MCF 10A (cell line): ENCODE measurements at regions not wholly inside any gene's neighbourhood (a gene's known extent, or its start where the extent isn't known, plus 50 kb on each side); places are given as distances from the start of the nearest gene placed in this dataset.

Experiments
- BruUV-seq: library from RNA; stranded (reverse); fragments of 400-500 nt; replicated peaks from 2 replicates; lab custom pipeline; 2021; lab: Mats Ljungman, UMichigan
- CTCF ChIA-PET: fragments of 300-600 bp; sonication (Branson Sonifier 250); formaldehyde crosslinking; extraction: SDS; loops from one replicate; lab custom pipeline; 2021; ENCODE audit warnings: antibody characterized with exemption, inconsistent platforms; lab: Yijun Ruan, JAX
- POLR2A ChIA-PET: fragments of 300-600, 350-650 bp; sonication (Branson Sonifier 250); formaldehyde crosslinking; extraction: SDS; loops from one replicate; lab custom pipeline; 2020; ENCODE audit warnings: antibody characterized with exemption, inconsistent platforms; lab: Yijun Ruan, JAX
- DNase-seq: peaks from one replicate; pipeline ENCODE4 v3.0.0-alpha.2; 2018; ENCODE audit not compliant: unreplicated experiment
- H3K27ac Mint-ChIP-seq: one replicate; pipeline ENCODE4 v1.8.0; 2022; ENCODE audit warnings: mild to moderate bottlenecking, low read depth, mixed read lengths; ENCODE audit not compliant: unreplicated experiment
- H3K27me3 Mint-ChIP-seq: one replicate; pipeline ENCODE4 v1.8.0; 2022; ENCODE audit warnings: mixed read lengths; ENCODE audit not compliant: insufficient read depth, unreplicated experiment
- H3K36me3 Mint-ChIP-seq: one replicate; pipeline ENCODE4 v1.8.0; 2022; ENCODE audit warnings: mild to moderate bottlenecking, moderate library complexity, mixed read lengths; ENCODE audit not compliant: insufficient read depth, unreplicated experiment
- H3K4me1 Mint-ChIP-seq: one replicate; pipeline ENCODE4 v1.8.0; 2022; ENCODE audit warnings: mixed read lengths; ENCODE audit not compliant: insufficient read depth, unreplicated experiment
- H3K4me3 Mint-ChIP-seq: one replicate; pipeline ENCODE4 v1.8.0; 2022; ENCODE audit warnings: mild to moderate bottlenecking, moderate library complexity, mixed read lengths; ENCODE audit not compliant: unreplicated experiment
- H3K9me3 Mint-ChIP-seq: one replicate; pipeline ENCODE4 v1.8.0; 2022; ENCODE audit warnings: mixed read lengths; ENCODE audit not compliant: unreplicated experiment
- intact Hi-C: fragments of 100-400 bp; cut with micrococcal nuclease; formaldehyde crosslinking; loops from 2 replicates; pipeline ENCODE4 v1.14.1; 2022
- TF ChIP-seq, protein P1 (sequence below): fragments of 200-600 bp; IDR thresholded peaks from one replicate; pipeline ENCODE4 v1.8.0; 2022; ENCODE audit warnings: antibody characterized with exemption, mild to moderate bottlenecking; ENCODE audit not compliant: unreplicated experiment

DNA sequence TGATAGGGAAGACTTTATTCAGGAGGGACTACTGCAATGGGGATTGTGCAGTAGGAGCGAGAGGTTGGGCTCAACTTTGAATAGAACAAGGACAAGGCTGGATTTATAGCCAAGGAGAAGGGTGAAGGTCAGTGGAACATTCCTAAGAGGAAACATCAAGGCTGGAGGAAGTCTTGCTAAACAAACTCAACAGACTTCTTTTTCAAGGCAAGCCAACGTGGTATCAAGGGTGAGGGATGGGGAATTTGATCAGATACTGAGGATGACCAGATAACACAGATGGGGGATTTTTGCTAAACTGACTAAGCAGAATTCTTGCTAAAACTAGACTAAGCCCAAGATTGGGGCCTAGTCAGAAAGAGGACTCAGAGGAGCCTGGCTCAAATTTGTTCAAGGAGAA lies 107.3 kb downstream of the DUSP10 start:
- H3K36me3 Mint-ChIP-seq = no peaks in the 10 kb centered on the region
- no peak overlapping the region for H3K27ac Mint-ChIP-seq
- CTCF ChIA-PET = interaction anchor here (0.8 to 2.1 kb wide), 5 partner anchors 13 to 546 kb away, joined by 3 to 5 read pairs (median 4); no protein-coding TSS in a partner anchor
- no peak for DNase-seq
- TF ChIP-seq, protein P1, sequence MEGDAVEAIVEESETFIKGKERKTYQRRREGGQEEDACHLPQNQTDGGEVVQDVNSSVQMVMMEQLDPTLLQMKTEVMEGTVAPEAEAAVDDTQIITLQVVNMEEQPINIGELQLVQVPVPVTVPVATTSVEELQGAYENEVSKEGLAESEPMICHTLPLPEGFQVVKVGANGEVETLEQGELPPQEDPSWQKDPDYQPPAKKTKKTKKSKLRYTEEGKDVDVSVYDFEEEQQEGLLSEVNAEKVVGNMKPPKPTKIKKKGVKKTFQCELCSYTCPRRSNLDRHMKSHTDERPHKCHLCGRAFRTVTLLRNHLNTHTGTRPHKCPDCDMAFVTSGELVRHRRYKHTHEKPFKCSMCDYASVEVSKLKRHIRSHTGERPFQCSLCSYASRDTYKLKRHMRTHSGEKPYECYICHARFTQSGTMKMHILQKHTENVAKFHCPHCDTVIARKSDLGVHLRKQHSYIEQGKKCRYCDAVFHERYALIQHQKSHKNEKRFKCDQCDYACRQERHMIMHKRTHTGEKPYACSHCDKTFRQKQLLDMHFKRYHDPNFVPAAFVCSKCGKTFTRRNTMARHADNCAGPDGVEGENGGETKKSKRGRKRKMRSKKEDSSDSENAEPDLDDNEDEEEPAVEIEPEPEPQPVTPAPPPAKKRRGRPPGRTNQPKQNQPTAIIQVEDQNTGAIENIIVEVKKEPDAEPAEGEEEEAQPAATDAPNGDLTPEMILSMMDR = no peak
- BruUV-seq = no TSS peak
- intact Hi-C loops = no loop called here
- POLR2A ChIA-PET = interaction anchor here (0.6 to 1.7 kb wide), 3 partner anchors 15 to 109 kb away, joined by 3 to 6 read pairs (median 4); no protein-coding TSS in a partner anchor
- no peaks in the 10 kb centered on the region for H3K9me3 Mint-ChIP-seq
- no peaks in the 10 kb centered on the region for H3K27me3 Mint-ChIP-seq
- no peak overlapping the region for H3K4me3 Mint-ChIP-seq
- no peaks in the 10 kb centered on the region for H3K4me1 Mint-ChIP-seq

DNA sequence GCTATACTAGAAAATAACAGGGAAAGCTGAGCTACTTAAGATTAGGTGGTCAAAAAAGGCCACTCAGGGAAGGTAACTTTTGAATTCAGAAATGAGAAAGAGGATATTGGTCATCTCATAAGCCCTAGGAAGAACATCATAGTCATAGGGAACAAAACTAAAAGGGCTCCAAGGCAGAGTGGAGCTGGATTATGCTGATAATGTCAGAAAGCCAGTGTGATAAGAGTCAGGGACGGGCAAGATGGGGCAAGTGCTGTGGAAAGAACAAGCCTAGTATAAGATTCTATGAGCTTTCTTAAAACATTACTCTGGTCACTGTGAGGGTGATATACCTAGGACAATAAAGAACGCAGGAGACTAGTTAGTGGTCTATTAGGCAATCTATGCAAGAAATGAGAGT lies 106.6 kb downstream of the DUSP10 start:
- Mint-ChIP-seq H3K9me3 (no peaks in the 10 kb centered on the region), H3K27ac (no peak overlapping the region), H3K36me3 (no peaks in the 10 kb centered on the region), H3K27me3 (no peaks in the 10 kb centered on the region), H3K4me1 (no peaks in the 10 kb centered on the region), H3K4me3 (no peak overlapping the region)
- BruUV-seq = no TSS peak
- ChIA-PET CTCF (interaction anchor here (0.8 to 2.1 kb wide), 7 partner anchors 10 to 546 kb away, joined by 3 to 5 read pairs (median 4); no protein-coding TSS in a partner anchor), POLR2A (interaction anchor here (1.4 to 1.7 kb wide), 2 partner anchors 16 to 33 kb away, joined by 4 to 6 read pairs; no protein-coding TSS in a partner anchor)
- DNase-seq = no peak
- intact Hi-C loops = no loop called here
- TF ChIP-seq, protein P1 = no peak

DNA sequence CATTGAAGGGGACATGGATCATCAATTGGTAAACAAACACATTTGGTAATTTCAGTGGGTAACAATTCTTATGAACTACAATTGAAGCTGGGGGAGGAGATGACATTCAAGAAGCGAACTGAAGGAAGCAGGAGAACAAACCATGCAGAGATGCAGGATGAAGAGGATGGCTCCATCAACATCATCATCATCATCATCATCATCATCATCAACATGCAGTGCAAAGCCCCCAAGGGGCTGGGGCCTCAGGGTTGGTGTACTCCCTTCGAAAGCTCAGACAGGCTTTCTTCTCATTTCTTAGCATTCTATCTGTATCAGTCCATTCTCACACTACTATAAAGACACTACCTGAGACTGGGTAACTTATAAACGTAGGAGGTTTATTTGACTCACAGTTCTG lies 105.8 kb downstream of the DUSP10 start:
- intact Hi-C loops = no loop called here
- POLR2A ChIA-PET = interaction anchor here (0.6 to 1.7 kb wide), 5 partner anchors 9 to 64 kb away, joined by 3 to 7 read pairs (median 5); no protein-coding TSS in a partner anchor

GRCh38 chr1:221636967-221637366 lies 104.9 kb downstream of the DUSP10 start:
- Mint-ChIP-seq H3K27ac (no peak overlapping the region), H3K27me3 (no peaks in the 10 kb centered on the region), H3K4me3 (no peak overlapping the region), H3K4me1 (no peaks in the 10 kb centered on the region), H3K36me3 (no peaks in the 10 kb centered on the region), H3K9me3 (no peaks in the 10 kb centered on the region)
- intact Hi-C loops = no loop called here
- ChIA-PET CTCF (interaction anchor here (0.7 to 1.3 kb wide), 3 partner anchors 11 to 384 kb away, joined by 3 to 6 read pairs (median 5); no protein-coding TSS in a partner anchor), POLR2A (interaction anchor here (0.7 to 1.2 kb wide), 4 partner anchors 9 to 460 kb away, joined by 3 to 7 read pairs (median 4); no protein-coding TSS in a partner anchor)
- no TSS peak for BruUV-seq
- TF ChIP-seq, protein P1 = no peak
- DNase-seq = no peak

More for the DNA sequence above, 105.8 kb downstream of the DUSP10 start:
- H3K9me3 Mint-ChIP-seq = no peaks in the 10 kb centered on the region
- no peak overlapping the region for H3K27ac Mint-ChIP-seq
- CTCF ChIA-PET = interaction anchor here (0.7 to 1.3 kb wide), 2 partner anchors 12 to 625 kb away, joined by 3 to 5 read pairs; no protein-coding TSS in a partner anchor
- H3K4me1 Mint-ChIP-seq = no peaks in the 10 kb centered on the region
- no peak overlapping the region for H3K4me3 Mint-ChIP-seq
- DNase-seq = no peak
- no TSS peak for BruUV-seq
- no peaks in the 10 kb centered on the region for H3K36me3 Mint-ChIP-seq
- TF ChIP-seq, protein P1 = no peak
- no peaks in the 10 kb centered on the region for H3K27me3 Mint-ChIP-seq
